ENCODE measurements at regions not wholly inside any gene's neighbourhood (a gene's known extent, or its start where the extent isn't known, plus 50 kb on each side); places are given as distances from the start of the nearest gene placed in this dataset.
"Not testable (repeated sequence)": the region's sequence is repeated elsewhere in the genome, so short reads cannot be mapped to it uniquely, and the experiment has no call there.

DNA sequence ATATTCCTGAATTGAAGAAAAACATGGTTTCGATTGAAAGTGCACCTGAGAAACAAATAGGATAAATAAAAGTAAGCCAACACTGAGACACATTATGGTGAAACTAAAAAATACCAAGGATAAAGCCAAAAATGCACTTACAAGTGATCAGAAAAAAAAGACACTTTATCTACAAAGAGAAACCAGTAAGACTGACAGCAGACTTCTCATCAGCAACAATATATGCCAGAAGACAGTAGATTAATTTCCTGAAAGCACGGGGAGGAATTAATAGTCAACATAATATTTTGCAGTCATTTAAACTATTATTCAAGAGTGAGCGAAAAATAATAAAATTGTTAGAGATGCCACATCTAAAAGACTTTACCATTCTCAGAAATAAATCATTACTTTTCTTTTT lies 172.7 kb upstream of the MAST4 start:
- no peak for DNase-seq

DNA sequence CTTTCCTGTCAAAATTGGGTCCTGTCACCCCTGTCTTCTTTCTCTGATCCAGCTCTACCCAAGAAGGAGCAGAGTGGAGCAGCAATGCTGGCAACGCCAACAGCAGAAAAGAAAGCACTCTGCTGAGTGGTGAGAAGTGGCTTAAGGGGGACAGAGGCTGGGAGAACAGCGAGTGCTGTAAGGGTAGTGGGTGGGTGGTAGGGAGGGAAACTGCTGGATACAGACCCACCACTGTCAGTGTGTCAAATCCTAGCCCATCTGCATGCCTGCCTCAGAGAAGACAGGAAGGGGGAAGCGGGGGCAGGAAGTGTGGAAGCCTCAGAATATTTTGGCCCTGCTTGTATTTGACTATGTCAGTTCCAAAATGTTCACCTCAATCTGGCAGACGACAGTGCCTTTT lies 170.4 kb upstream of the MAST4 start:
- DNase-seq, result no peak

DNA sequence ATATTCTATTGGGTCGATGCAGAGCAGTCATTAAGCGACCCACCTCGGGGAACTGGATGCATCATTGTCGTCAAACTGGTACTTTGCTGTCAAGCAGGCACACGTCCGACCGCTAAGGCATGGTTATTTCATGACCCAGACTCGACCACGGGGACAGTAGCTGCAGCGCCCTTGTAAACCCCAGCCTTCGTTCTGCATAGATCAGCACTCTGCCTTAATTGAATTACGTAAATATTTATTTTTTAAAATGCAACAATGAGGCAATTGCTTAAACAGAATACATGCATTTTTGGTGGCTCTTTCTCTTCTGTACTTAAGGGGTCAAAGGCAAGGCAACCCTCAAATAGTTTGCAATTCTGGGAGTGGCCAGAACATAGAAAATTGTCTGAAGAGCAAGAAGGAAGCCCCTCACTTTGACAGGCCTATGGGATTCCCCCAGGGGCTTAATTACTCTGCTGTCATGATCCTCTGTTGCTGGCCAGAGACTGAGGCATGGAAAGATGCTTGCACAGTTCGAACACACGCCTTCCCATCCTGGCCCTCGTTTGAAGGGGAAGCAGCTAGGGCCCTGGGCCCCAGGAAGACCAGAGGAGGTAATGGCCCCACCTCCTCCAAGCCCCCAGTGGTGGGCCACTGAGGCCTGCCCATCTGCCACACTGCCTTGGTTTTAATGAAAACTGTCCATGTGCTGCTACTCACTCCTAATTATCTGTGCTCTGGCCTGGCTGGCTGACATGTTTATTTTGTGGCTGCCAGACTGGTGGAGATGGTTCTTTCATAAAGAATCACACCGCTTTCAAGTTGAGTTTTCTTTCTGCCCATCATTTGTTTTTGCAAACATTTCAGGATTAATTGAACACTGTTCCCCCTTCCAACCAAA lies 169.7 kb upstream of the MAST4 start:
- no peak for DNase-seq

DNA sequence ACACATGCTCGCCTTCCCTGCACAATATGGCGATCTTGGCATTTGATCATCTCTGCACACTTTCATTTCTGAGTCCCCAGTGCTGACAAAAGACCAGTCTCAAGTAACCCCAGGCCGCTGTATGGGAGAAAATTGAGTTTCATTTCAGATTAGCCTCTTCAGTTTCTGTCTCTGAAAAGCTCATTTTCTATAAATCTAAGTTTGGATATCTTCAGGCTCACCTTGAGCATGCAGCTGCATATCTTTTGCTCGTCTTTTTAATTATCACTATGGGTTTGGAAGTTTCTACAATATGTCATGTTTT lies 169.1 kb upstream of the MAST4 start:
- no peak for DNase-seq

DNA sequence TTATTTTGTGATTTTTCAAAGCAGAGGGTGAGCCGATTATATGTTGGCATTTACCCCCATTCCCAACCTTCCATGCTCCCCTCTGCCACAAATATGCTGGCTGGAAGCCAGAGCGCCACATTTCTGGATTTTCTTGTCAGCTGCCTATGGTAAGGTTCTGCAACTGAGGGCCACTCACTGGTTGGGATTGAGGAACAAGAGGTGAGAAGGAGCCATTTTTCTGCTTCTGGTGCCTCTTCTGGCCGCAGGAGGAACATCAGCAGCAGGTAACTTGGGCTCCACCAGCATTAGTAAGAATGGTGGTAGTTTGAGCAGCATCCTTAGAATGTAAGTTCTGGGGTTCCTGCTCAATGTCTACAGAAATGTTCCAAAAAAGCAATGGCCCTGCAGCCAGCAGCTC lies 159.5 kb upstream of the MAST4 start:
- peak in 1 of 2 experiments; percentile 13 for DNase-seq

DNA sequence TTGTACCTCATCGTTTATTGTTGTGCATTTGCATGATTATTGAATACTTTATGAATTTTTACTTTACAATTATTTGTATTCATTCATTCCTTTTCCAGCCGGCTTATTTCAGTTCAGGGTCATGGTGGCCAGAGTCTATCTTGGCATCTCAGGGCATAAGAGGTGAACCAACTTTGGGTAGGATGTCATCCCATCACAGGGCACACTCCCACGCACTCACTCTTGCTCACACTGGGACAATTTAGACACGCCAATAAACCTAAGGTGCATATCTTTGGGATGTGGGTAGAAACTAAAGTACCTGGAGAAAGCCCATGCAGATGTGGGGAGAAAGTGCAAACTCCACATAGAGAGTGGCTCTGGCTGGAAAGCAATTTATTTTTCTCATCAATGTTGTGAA lies 158.1 kb upstream of the MAST4 start:
- no peak for DNase-seq

DNA sequence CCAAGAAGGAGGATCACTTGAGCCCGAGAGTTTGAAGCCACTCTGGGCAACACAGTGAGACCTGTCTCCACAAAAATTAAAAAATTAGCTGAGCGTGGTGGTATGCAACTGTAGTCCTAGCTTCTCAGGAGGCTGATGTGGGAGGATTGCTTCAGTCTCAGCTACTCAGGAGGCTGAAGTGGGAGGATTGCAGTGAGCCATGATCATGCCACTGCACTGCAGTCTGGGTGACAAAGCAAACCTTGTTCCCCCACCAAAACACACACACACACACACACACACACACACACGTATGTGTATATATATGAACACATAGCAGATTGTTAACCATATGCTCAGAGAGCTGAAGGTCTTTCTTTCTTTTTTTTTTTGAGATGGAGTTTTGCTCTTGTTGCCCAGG lies 157.5 kb upstream of the MAST4 start:
- DNase-seq, result no peak

DNA sequence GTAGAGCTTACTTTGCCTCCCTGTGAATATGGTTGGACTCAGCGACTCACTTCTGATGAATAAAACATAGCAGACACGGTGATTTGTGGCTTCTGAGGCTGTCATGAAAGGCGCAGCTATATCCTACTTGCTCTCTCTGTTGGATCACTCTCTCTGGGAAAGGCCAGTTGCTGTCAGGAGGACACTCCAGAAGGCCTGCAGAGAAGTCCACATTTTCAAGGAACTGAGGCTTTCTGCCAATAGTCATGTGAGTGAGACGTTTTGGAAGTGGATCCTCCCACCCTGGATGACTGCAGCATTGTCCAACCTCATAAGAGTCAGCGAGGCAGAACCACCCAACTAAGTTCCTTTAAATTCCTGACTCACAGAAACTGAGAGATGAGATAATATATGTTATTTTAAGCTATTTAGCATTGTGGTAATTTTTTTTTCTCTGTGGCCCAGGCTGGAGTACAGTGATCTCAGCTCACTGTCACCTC lies 156.0 kb upstream of the MAST4 start:
- no peak for DNase-seq

DNA sequence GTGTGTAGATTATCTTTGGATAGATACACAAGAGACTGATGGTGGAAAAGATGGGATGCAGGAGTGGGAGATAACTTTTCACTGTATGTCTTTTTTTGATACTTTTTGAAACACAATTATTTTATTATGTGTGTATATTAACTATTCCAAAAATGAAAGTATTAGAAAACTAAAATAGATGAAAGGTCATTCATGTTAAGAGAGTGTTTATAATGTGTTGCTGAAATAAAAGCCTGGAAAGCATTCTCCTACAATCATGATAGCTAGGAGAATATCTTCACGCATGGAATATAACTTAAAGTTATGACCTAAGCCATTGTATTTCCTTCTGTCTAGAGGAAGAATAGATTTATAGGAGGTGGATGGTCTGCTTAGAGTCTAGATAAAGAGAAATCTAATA lies 154.8 kb upstream of the MAST4 start:
- no peak for DNase-seq

DNA sequence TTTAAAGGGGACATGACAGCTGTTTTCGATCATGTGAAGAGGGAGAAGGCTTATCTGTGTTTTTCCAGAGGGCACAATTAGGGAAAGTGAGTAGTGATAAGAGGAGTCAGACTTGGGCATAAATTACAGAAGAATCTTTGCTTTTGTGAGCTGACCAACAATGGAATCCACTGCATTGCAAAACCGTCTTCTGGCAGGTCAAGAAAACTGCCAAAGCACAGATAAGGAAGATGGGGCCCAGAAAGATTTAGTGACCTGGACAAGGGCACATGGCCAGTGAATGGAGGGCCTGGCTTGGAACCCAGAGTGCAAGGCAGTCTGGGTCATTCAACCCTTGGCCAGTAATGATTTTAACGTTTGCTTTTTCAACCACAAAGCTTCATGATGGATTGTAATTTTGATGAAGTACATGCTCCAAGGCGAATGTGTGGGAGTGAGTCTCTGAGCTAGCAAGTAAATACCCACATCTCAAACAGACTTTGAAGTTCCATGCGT lies 153.2 kb upstream of the MAST4 start:
- DNase-seq, result no peak

DNA sequence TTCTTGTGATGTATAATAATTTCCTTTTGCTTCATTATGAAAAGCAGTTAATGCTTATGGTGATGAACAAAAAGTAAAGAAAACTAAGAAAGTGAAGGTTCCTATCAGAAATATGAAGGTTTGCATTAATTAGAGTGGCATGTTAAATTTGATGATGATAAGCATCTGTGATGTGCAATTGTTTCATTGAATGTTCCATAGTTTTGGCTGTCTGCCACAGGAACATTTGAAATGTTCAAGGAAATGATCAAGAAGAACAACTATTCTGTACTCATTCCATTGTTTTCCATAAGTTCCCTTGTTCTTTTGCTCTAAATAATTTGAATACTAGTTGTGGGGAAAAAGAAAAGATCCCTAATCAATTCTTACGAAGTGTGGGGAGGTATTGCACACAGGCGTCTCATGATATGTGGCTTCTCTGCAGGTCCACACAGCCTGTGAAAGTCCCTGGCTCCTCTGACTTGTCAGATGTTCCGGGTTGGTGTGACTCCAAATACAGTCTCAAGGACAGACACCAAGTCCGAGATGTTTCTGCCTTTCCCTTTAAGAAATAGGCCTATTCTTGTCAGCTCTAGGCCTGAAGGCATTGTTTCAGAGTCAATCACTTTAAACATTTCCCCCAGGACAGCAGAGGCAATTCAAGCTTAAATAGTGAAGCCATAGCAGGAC lies 152.6 kb upstream of the MAST4 start:
- no peak for DNase-seq

DNA sequence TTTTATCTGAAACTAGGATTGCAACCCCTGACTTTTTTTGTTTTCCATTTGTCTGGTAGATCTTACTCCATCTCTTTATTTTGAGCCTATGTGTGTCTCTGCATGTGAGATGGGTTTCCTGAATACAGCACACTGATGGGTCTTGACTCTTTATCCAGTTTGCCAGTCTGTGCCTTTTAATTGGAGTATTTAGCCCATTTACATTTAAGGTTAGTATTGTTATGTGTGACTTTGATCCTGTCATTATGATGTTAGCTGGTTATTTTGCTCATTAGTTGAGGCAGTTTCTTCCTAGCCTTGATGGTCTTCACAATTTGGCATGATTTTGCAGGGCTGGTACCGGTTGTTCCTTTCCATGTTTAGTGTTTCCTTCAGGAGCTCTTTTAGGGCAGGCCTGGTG lies 148.1 kb upstream of the MAST4 start:
- DNase-seq, result not testable (repeated sequence)

DNA sequence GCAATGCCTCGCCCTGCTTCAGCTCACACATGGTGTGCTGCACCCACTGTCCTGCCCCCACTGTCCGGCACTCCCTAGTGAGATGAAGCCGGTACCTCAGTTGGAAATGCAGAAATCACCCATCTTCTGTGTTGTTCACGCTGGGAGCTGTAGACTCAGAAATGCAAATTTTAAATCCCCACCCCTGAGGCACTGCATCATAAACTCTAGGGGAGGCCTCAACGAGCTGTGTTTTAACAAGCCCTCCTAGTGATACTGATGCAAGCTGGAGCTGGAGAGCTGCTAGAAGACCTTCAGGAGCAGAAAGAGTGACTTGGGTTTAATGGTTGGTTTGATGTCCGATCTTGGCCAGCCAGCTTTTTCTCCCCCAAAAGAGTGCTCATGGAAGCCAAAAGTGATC lies 146.0 kb upstream of the MAST4 start:
- no peak for DNase-seq

DNA sequence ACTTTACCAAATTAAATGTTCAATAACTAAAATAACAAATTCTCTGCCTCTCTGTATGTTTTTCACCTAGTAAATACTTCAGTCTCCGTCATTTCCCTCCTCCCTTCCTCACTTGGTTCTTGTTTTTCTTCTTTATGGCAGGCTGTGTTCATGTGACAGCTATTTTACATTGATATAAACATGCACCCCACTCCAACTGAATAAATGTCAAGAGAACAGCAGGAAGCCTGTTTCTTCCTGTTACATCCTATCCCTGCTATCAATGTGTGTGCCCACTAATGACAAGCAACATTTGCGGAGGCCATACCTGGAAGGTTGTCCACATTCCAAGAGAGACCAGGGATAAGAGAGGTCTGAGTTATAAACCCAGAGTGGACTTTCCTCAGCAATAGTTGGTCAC lies 145.2 kb upstream of the MAST4 start:
- no peak for DNase-seq

DNA sequence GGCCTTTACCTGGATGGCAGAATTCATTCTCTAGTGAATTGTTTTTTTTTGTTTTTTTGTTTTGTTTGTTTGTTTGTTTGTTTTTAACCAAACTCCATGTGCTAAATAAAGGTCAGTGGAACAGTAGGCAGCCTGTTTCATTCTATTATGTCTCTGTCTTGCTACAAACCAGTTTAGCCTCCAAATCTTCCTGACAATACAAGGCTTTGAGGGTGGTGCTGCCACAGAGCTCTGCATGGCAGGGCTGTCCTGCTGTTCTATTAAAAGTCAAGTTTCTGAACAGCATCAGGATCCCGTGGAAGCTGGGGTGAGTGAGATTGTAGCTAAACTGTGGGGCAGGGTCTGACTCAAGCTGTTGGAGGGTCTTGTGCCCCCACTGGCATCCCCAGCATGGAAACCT lies 144.1 kb upstream of the MAST4 start:
- DNase-seq, result no peak

DNA sequence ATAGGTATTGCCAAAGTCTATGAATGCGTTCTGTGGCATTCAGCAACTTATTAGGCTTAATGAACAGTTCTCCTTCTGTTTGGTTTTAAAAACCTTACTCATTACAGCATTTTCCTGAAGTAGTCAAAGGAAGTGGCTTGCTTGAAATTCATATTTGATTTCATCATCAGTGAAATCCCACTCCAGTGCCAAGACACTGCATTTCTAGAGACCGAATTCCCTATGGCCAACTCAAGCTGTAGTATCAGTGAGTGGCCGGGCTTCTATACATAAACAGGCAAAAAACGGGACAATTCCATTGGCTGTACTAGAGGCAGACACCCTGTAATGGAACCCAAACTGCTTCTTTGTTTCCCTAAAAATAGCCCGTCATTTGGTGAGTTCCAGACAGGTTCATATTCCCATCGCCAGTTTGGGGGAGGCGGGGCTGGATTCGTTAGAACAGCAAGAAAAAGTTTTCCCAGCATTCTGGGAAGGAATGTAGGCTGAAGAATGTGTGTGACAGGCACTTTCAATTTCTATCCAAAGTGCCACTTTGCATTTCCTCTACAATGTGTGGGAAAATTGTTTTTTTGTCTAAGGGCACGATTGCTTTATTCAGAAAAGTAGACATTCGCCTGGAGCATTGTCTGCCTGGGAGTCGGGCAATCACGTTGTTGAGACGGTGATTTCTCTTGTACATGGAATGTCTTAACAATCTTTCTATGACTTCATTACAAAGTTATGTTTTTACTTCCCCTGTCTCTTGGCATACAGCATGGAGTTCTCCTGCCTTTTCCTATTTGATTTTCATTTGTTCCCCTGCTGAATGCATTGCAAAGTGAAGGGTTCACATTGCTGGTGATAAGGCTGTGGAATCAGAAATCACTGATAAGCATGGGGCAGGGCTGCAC lies 141.8 kb upstream of the MAST4 start:
- no peak for DNase-seq

DNA sequence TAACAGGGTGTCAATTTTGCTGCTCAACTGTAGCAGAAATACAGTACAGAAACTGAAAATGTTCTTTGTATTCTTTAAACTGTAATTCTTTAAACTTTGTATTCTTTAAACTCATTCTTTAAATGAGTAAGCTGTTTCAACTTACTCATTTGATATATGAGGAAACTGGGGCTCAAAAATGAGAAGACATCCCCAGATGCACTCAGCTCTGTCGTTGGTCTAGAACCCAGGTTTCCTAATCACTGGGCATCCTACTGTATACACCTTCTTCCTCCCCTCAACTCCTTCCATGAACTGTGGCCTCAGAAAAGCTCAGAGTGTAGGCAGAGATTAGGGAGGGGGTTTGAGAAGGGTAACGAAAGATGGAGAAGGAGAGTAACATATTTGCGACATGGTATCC lies 136.5 kb upstream of the MAST4 start:
- DNase-seq, result no peak

DNA sequence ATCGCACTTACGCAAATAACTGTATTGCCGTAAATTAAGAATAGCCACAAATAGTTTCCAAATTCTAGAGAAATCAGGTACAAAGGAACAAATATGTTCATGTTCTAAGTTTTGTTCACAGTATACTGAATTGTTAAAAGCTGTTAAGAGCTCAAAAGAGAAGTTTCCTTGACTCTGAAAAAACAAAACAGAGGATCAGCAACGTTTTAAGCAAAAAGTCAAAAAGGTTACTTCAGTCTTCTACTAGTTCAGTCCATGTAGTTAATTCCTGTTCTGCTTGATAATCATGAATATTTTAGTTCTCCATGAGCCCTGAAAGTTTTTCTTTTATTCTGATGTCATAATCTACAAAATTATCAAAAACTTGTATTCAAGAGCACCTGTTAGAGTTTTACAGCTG lies 128.6 kb upstream of the MAST4 start:
- DNase-seq, result no peak

DNA sequence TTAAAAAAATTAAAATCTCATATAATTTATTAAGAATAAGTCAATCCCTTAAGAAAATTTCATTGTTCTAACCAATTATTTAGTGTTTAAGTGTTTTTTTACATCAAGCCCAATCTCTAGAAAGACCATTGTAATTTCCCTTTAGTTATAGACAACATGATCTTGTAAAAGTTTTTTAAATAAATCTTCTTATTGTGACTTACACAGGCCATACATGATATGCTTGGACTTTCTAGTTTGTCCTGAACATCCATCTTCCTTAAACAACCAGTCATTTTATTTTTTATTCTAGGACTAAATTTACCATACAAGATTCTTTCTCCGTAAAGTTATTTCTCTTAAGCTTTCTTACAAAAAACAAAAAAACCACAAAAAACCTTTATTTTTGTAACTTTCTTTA lies 126.5 kb upstream of the MAST4 start:
- DNase-seq, result no peak

DNA sequence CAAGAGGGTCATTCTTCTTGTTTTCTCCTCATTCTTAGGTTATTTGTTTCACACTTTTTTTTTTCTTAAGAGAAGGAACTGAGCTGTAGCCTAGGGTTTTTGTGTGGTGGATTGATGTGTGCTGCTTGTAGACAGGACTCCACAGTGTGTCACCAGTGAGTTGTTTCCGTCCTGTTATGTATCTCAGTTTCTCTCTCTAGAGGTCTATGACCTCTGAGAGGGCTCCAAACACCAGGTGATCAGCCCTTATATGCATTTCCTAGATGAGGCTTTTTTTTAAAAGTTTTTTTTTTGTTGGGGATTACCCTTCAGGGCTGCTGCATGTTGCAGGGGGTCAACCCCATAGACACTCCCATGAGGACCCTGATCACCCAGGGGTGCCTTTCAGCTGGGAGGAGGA lies 124.2 kb upstream of the MAST4 start:
- DNase-seq, result no peak

DNA sequence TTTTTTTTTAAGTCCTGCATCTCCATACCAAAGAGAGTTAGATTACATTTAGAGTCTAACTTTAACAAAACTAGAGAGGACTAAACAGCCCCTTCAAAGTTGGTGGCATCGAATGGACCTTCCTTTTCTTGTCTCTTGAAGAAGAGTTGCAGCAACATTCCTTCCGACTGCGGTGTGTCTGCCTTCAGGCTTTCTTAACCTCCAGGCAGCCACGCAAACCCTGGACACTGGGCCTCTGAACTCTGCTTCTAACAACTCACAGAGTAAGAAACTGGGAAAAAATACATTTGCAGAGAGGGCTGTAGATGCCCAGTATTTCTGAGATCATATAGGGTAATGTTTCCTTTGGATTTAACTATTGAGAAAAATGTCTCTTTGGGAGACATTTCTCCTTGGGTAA lies 120.5 kb upstream of the MAST4 start:
- DNase-seq, result no peak

DNA sequence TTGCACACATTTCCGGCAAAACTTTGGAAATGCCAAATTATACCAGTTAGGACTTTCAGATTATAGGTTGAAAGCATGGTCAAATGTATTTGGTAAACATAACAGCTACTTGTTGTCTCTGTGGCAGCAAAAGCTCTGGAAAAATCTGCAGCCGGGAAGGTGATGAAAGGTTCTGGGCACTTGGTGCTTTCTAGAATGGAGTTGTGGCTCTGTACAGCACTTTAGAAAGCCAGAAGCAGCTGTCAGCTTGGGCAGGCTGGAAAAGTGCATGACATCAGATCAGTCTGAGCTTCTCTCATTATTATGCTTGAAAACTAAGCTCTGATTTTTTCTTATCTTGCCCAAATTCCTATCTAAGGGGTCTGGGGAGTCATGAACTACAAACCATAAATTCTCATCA lies 118.6 kb upstream of the MAST4 start:
- DNase-seq, result no peak

DNA sequence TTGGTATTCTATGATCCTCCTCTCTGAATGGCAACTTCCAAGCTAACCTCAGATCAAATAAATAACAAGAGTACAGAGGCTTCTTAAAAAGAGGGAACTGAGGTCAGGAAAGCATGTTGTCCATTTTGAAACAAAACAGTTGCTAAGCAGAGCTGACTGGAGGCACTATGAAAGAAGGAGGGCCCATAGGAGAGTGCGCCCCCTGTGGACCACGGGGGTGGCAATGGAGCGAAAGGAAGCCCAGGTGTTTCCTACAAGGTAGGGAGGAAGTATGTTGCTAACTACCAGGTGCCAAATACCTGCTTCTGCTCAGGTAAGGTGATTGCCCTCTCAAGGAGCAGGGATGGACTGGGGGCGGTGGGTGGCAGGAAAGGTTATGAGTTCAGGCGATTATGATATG lies 101.8 kb upstream of the MAST4 start:
- DNase-seq, result no peak

DNA sequence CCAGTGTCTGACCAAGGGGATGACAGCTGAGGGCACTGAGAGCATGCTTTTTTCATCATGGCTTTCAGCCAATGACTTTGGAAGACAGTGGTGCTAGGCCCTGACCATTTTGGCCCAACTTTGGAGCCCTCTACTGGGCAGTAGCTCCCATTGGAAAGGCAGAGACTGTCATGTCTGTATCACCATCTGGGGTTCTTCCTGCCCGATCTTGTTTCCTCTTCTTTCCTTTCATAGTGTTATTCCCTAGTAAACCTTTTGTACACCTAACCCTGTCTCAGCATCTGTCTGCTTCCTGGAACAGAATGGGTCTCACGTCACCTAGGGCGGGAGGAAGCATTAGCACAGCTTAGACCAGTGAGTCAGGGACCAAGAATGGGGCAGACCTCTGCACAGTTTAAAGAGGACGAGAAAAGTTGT lies 97.4 kb upstream of the MAST4 start:
- peak; percentile 32 to 74 for DNase-seq
